Keratinocyte (primary cell): ENCODE measurements at regions not wholly inside any gene's neighbourhood (a gene's known extent, or its start where the extent isn't known, plus 50 kb on each side); places are given as distances from the start of the nearest gene placed in this dataset.

Experiments
- EZH2 ChIP-seq: IDR thresholded peaks from one replicate; pipeline ENCODE4 v1.6.1; 2012; ENCODE audit warnings: inconsistent platforms, mild to moderate bottlenecking, low read length, moderate library complexity
- TF ChIP-seq, protein P1 (sequence below), 3 experiments: IDR thresholded peaks in 1 of 3; conservative IDR thresholded peaks in 1 of 3; optimal IDR thresholded peaks in 1 of 3; 2 replicates in 2 of 3; 3 replicates in 1 of 3; pipeline versions ENCODE3 to v1.5.1; 2011; ENCODE audit warnings: low read length in 3 of 3, mild to moderate bottlenecking in 3 of 3, moderate library complexity in 2 of 3, control low read depth in 1 of 3, inconsistent platforms in 1 of 3; ENCODE audit not compliant: insufficient read depth in 2 of 3; ENCODE audit errors: extremely low read depth in 1 of 3

DNA sequence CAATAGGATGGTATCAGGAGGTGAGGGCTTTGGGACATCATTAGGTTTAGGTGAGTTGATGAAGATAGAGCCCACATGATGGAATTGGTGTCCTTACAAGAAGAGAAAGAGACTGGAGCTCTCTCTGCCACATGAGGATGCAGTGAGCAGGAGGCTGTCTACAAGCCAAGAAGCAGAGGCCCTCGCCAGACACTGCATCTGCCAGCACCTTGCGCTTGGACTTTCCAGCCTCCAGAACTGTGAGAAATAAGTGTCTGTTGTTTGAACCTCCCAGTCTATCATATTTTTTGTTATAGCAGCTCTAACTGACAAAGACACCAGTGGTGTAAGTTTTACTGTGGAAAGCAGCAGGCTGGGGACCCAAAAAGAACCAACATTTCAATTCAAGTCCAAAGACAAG lies 571.1 kb upstream of the ID2 start:
- TF ChIP-seq, protein P1, sequence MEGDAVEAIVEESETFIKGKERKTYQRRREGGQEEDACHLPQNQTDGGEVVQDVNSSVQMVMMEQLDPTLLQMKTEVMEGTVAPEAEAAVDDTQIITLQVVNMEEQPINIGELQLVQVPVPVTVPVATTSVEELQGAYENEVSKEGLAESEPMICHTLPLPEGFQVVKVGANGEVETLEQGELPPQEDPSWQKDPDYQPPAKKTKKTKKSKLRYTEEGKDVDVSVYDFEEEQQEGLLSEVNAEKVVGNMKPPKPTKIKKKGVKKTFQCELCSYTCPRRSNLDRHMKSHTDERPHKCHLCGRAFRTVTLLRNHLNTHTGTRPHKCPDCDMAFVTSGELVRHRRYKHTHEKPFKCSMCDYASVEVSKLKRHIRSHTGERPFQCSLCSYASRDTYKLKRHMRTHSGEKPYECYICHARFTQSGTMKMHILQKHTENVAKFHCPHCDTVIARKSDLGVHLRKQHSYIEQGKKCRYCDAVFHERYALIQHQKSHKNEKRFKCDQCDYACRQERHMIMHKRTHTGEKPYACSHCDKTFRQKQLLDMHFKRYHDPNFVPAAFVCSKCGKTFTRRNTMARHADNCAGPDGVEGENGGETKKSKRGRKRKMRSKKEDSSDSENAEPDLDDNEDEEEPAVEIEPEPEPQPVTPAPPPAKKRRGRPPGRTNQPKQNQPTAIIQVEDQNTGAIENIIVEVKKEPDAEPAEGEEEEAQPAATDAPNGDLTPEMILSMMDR (optimal IDR thresholded peaks at IDR 0.05 in 1 of 3, IDR thresholded peaks at IDR 0.05 in 1 of 3, conservative IDR thresholded peaks at IDR 0.05 in 1 of 3; ENCODE audit: extremely low read depth in 1 of 3, insufficient read depth in 2 of 3, low read length in 3 of 3): no peak
- no peak for TF ChIP-seq EZH2
